Stimulated activated CD8-positive, alpha-beta memory T cell treated with anti-CD3 and anti-CD28 coated beads, Interleukin-12 subunit alpha, Interleukin-12 subunit beta, amount 100 ng/mL, for 1 hour (primary cell): ENCODE measurements at regions not wholly inside any gene's neighbourhood (a gene's known extent, or its start where the extent isn't known, plus 50 kb on each side); places are given as distances from the start of the nearest gene placed in this dataset.

Experiments used
- DNase-seq: peaks from one replicate; pipeline ENCODE4 v3.0.0-alpha.2; 2020; ENCODE audit warnings: low read depth

- DNase-seq: no peak
Observed at GRCh38 chr17:77364941-77365583, 224.3 kb downstream of the SEC14L1 start.

- no peak for DNase-seq
Observed at GRCh38 chr17:77365584-77366186, 224.9 kb downstream of the SEC14L1 start.

GRCh38 chr17:77366206-77366557 is 225.4 kb downstream of the SEC14L1 start:
- no peak for DNase-seq

- no peak for DNase-seq
Observed at GRCh38 chr17:77366558-77367245, 225.9 kb downstream of the SEC14L1 start.

GRCh38 chr17:77369544-77369971 is 228.8 kb downstream of the SEC14L1 start:
- DNase-seq: no peak

GRCh38 chr17:77370586-77370985 is 229.8 kb downstream of the SEC14L1 start:
- no peak for DNase-seq

GRCh38 chr17:77371117-77371887 is 230.5 kb downstream of the SEC14L1 start:
- no peak for DNase-seq

- no peak for DNase-seq
Observed at GRCh38 chr17:77371888-77372443, 231.2 kb downstream of the SEC14L1 start.

GRCh38 chr17:77372444-77373298 is 231.9 kb downstream of the SEC14L1 start:
- no peak for DNase-seq

- no peak for DNase-seq
Observed at GRCh38 chr17:77373299-77374169, 232.8 kb downstream of the SEC14L1 start.

- no peak for DNase-seq
Observed at GRCh38 chr17:77374170-77374936, 233.6 kb downstream of the SEC14L1 start.

GRCh38 chr17:77375108-77375916 is 234.5 kb downstream of the SEC14L1 start:
- DNase-seq: no peak

- peak; percentile 51 for DNase-seq
Observed at GRCh38 chr17:77375917-77376651, 235.3 kb downstream of the SEC14L1 start.

- DNase-seq: no peak
Observed at GRCh38 chr17:77376795-77377709, 236.3 kb downstream of the SEC14L1 start.

- DNase-seq: no peak
Observed at GRCh38 chr17:77377710-77378235, 237.0 kb downstream of the SEC14L1 start.

- no peak for DNase-seq
Observed at GRCh38 chr17:77378318-77379064, 237.7 kb downstream of the SEC14L1 start.
